NCI-H82 (cell line): ENCODE measurements at regions not wholly inside any gene's neighbourhood (a gene's known extent, or its start where the extent isn't known, plus 50 kb on each side); places are given as distances from the start of the nearest gene placed in this dataset.
A peak's percentile ranks its signal among the peaks of the same experiment; 100 is the strongest.
"Not testable (repeated sequence)": the region's sequence is repeated elsewhere in the genome, so short reads cannot be mapped to it uniquely, and the experiment has no call there.

Source experiments
- DNase-seq: peaks from one replicate; lab custom pipeline; 2025; lab: John Stamatoyannopoulos, UW

- DNase-seq: no peak
These were observed 50.9 kb upstream of the OSTN start for GRCh38 chr3:191148131-191148530.

- no peak for DNase-seq
These were observed 55.8 kb upstream of the OSTN start for GRCh38 chr3:191143224-191143623.

DNA sequence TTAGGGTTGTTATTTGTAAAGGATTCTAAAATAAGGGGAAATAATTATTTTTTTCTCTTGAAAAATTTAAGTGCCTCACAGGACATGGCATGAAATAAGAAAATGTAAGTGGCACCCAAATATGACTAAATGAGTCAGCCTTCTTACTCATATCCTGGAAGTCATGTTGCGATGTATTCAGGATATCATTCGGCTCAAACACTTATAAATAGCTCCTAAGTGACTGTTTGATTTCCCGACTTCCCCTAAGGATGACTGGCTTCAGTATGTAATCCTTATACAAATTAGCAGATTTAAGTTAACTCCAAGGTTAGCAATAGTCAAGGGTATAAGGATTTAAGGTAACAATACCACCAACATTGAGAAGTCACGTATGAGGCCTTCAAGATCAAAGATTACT, 57.3 kb upstream of the OSTN start:
- DNase-seq: no peak

DNA sequence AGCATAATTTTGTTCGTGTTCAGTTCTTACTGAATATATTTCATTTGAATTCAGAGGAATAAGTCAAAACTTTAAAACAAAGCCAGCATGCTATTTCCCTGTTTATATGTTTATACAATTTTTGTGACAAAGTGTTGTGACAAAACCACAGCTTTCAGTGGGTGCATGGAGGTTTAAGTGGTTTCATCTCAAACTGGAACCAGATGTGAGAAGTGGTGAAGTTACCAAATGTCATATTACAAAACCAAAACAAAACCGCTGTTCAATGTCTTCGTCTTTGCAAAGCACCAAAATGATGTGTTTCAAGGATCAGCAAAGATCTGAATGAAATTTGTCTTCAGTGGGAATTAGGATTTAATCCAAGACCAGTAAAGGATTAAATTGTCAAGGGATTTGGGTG, 59.3 kb upstream of the OSTN start:
- no peak for DNase-seq

GRCh38 chr3:191138937-191139336, 60.1 kb upstream of the OSTN start:
- DNase-seq: no peak

DNA sequence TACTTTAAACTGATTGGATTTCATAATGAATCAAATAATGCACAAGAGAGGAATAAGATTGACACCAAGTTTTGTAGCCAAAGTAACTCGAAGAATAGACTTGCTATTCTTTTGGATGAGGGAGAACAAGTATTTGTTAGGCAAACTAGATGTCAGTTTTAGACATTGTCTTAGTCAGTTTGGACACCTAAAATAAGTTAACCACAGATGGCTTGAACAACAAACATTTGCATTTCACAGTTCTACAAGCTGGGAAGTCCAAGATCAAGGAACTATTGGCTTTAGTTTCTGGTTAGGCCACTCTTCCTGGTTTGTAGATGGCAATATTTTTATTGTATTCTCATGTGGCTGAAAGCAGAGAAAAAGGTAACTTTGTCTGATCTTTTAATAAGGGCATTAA, 61.3 kb upstream of the OSTN start:
- DNase-seq: no peak

GRCh38 chr3:191136347-191136746, 62.7 kb upstream of the OSTN start:
- peak; percentile 16 for DNase-seq

DNA sequence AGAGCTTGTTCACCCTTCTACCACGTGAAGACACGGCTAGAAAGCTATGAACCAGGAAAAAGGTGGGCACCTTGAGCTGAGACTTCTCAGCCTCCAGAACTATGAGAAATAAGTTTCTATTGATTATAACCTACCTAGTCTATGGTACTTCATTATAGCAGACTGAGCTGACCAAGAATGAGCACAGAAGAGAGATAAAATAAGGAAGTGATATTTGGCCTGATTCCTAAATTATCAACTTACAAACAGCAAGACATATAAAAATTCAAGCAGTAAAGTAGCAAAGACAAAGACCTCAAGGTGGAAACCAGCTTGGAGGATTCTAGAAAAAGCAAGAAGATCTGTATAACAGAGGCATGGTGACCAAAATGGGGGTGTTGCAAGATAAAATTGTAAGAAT, 63.9 kb upstream of the OSTN start:
- no peak for DNase-seq

- DNase-seq: no peak
These were observed 65.7 kb upstream of the OSTN start for GRCh38 chr3:191133359-191133758.

DNA sequence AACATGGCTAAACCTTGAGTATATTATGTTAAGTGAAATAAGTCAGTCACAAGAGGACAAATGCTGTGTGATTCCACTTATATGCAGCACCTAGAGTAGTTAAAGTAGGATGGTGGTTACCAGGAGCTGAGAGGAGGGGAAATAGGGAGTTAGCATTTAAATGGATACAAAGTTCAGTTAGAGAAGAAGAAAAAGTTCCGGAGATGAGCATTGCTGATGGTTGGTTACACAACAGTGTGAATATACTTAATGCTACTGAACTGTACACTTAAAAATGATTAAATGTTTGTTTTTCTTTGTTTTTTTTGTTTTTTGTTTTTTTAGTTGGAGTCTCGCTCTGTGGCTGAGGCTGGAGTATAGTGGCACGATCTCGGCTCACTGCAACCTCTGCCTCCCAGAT, 67.7 kb upstream of the OSTN start:
- no peak for DNase-seq

DNA sequence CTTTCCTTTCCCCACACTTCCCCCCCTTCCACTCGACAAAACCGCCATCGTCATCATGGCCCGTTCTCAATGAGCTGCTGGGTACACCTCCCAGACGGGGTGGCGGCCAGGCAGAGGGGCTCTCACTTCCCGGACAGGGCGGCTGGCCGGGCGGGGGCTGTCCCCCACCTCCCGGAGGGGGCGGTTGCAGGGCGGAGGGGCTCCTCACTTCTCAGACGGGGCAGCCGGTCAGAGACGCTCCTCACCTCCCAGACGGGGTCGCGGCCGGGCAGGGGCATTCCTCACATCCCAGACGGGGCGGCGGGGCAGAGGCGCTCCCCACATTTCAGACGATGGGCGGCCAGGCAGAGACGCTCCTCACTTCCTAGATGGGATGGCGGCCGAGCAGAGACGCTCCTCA, 74.2 kb upstream of the OSTN start:
- DNase-seq: not testable (repeated sequence)

GRCh38 chr3:191123946-191124345, 75.1 kb upstream of the OSTN start:
- DNase-seq: peak; percentile 65

GRCh38 chr3:191123231-191123630, 75.8 kb upstream of the OSTN start:
- DNase-seq: no peak

DNA sequence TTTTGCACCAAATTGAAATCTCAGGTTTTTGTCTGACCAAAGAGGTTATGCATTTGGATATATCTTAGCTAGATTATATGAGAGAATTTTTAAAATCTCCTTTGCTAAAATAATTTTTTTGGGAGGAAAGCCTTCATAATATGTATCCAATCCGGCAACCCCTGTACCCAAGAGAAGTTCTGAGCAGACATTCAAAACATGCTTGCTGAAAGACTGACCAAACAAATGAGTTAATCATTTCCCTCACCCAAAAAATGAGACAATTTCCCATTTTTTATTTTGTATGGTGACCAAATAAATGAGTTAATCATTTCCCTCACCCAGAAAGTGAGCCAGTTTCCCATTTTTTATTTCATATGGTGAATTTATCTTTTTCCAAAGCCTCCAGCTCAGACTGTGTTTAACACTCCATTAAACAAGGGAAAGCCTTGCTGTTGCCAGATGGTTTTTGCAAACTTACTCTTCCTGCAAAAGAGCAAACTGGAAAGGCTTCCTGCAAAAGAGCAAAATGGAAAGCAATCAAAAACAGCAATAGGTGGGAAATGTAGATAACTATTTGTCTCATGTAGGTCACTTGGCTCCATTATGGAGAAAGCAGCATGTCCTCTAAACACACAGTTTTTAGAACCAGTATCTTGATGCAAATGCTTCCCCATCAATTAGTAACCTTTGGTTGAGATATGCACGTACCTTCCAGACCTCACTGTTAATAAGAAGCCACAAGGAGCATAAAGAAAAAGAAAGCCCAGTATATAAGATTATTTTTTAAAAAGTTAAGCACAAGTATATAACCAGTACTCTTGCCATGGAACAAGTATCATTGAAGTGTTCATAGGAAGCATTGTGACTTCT, 78.4 kb upstream of the OSTN start:
- DNase-seq: no peak

- DNase-seq: no peak
These were observed 79.4 kb upstream of the OSTN start for GRCh38 chr3:191119415-191120295.

DNA sequence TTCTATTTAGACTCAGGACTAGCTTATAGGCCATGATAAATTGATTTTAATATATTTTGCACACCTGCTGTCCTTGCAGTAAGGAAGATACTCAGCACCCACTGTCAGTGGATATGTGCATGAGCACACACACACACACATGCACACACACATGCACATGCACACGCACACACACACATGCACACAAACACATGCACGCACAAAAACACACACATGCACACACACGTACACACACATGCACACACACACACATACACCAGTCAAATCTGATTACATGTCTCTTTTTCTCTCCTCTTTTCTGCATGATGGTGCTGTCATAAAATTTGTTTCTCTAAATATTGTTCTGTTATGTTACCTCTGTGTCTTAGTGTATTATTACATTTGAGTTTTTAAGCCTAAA, 87.3 kb upstream of the OSTN start:
- no peak for DNase-seq

DNA sequence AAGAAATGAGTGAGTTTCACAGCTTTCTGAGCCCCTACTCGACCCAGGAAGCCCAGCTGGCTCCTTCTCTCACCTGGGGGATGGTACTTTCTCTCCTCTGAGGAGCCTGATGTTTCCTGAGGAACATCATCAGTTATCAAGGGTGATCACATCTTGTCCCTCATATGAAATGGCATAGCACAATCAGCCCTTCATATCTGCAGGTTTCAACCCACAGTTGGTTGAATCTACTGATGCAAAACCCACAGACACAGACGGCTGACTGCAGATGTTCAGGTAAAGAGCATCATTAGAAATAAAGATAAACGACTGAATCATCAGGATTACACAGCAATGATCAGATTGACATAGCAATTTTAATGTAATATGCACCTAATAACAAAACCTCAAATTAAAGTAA, 93.6 kb upstream of the OSTN start:
- DNase-seq: no peak

- no peak for DNase-seq
These were observed 98.5 kb upstream of the OSTN start for GRCh38 chr3:191100516-191100915.

DNA sequence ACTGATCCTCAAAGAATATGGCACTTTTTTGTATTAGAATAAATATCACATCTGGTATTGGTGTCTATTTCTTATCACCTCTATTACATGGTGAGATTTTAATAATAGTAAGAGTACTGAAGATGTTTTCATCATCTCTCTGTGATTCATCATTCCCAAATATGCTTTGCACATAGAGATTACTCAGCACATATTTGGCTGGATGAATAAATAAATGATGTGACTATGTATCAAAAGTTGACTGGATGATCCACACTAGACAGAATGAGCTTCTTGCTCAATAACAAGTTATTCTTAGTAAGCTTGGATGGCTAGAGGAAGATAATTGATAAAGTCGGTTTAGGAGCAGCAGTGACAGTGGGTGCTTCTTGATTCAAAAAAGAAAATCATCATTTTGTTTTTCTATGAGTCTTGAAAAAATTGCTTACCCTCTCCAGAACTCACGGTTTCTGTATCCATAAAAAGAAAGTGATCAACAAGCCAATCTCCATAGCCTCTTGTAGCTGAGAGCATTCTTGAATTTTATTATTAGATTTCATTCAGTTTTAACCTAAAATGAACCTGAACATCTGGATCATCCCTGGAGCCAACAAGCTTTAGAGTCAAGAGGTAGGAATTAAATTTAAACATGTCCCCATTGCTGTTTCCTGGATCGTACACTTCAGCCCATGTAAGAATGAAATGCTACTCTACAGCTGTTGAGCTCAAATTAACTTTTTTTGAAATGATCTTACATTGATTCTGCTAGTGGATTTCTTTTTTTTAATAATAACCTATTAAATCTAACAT, 104.8 kb upstream of the OSTN start:
- no peak for DNase-seq

- DNase-seq: no peak
These were observed 111.7 kb upstream of the OSTN start for GRCh38 chr3:191087391-191087790.

- no peak for DNase-seq
These were observed 114.0 kb upstream of the OSTN start for GRCh38 chr3:191085091-191085490.

DNA sequence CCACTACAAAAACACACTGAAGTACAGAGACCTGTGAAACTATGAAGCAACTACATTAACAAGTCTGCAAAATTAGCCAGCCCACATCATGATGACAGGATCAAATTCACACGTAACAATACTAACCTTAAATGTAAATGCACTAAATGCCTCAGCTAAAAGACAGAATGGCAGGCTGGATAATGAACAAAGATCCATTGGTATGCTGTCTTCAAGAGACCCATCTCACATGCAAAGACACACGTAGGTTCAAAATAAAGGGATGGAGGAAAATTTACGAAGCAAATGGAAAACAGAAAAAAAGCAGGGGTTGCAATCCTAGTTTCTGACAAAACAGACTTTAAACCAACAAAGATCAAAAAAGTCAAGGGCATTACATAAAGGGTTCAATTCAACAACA, 120.1 kb upstream of the OSTN start:
- DNase-seq: not testable (repeated sequence)
